ENCODE measurements at regions not wholly inside any gene's neighbourhood (a gene's known extent, or its start where the extent isn't known, plus 50 kb on each side); places are given as distances from the start of the nearest gene placed in this dataset.

GRCh38 chr9:110115341-110115820, 92.6 kb downstream of the C9orf152 start:
- H3K9me3 Mint-ChIP-seq: no peaks in the 10 kb centered on the region
- no peaks in the 10 kb centered on the region for H3K27me3 Mint-ChIP-seq (ENCODE audit: low read depth)
- H3K27ac Mint-ChIP-seq: peak overlapping the region; percentile 94; the same call in 1 of the 2 replicates
- no peak overlapping the region for H3K4me3 Mint-ChIP-seq
- no peak for ATAC-seq
- ChIA-PET CTCF (interaction anchor here (1.0 kb wide), 1 partner anchor 27 kb away, joined by 4 read pairs; no protein-coding TSS in a partner anchor), POLR2A (no interaction called here)
- no peak for DNase-seq (ENCODE audit: low spot score)
- H3K4me1 Mint-ChIP-seq: peaks cover 73% of the 10 kb centered on the region
- H3K36me3 Mint-ChIP-seq: no peaks in the 10 kb centered on the region
- TF ChIP-seq ESRRA (CRISPR knock-in tag; IDR thresholded peaks at IDR 0.05; ENCODE audit: borderline replicate concordance) (no peak), GABPB1 (CRISPR knock-in tag; IDR thresholded peaks at IDR 0.05) (no peak), NFE2L1 (CRISPR knock-in tag; IDR thresholded peaks at IDR 0.05) (no peak), NR2C2 (CRISPR knock-in tag; IDR thresholded peaks at IDR 0.05) (no peak), PRRX2 (CRISPR knock-in tag; IDR thresholded peaks at IDR 0.05) (no peak), MYBL2 (CRISPR knock-in tag; IDR thresholded peaks at IDR 0.05) (no peak), ZNF671 (CRISPR knock-in tag; IDR thresholded peaks at IDR 0.05) (no peak), HMGA2 (CRISPR knock-in tag; IDR thresholded peaks at IDR 0.05) (no peak), FOXK1 (CRISPR knock-in tag; IDR thresholded peaks at IDR 0.05) (no peak), ETV6 (CRISPR knock-in tag; IDR thresholded peaks at IDR 0.05) (no peak), ATF1 (CRISPR knock-in tag; IDR thresholded peaks at IDR 0.05) (no peak), NFYB (CRISPR knock-in tag; conservative IDR thresholded peaks at IDR 0.05; ENCODE audit: low read depth) (no peak), JUN (CRISPR knock-in tag; IDR thresholded peaks at IDR 0.05) (no peak), EMX1 (CRISPR knock-in tag; IDR thresholded peaks at IDR 0.05) (no peak), AR (CRISPR knock-in tag; IDR thresholded peaks at IDR 0.05) (no peak), NFATC4 (CRISPR knock-in tag; IDR thresholded peaks at IDR 0.05) (no peak)
- TF ChIP-seq, protein P1, sequence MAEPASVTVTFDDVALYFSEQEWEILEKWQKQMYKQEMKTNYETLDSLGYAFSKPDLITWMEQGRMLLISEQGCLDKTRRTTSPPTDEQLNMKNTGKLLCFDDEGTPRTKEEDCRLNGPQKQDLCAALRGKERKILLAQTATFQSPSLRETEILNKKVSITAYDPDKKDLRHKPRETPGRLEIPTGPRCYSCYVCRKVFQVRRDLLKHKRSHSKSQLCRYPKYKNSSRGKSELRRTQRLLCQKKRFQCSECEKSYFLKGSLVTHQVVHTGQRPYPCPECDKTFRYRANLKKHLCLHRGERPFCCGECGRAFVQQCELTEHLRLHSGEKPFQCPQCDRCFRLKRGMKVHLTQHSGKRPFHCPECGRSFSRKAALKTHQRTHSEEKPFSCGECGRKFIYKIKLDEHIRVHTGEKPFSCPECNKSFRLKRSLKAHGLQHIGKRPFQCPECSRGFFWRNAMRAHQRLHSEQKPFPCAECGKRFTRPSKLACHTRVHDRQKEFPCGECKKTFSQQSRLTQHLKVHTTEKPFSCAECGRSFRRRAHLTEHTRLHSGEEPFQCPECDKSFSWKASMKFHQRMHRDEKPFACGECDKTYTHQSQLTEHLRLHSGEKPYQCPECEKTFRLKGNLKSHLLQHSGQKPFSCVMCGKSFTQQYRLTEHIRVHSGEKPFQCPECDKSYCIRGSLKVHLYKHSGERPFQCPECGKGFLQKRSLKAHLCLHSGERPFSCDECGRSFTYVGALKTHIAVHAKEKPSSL (CRISPR knock-in tag; conservative IDR thresholded peaks at IDR 0.05): no peak
- TF ChIP-seq, protein P2, sequence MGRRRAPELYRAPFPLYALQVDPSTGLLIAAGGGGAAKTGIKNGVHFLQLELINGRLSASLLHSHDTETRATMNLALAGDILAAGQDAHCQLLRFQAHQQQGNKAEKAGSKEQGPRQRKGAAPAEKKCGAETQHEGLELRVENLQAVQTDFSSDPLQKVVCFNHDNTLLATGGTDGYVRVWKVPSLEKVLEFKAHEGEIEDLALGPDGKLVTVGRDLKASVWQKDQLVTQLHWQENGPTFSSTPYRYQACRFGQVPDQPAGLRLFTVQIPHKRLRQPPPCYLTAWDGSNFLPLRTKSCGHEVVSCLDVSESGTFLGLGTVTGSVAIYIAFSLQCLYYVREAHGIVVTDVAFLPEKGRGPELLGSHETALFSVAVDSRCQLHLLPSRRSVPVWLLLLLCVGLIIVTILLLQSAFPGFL (CRISPR knock-in tag; IDR thresholded peaks at IDR 0.05; ENCODE audit: borderline replicate concordance): no peak

DNA sequence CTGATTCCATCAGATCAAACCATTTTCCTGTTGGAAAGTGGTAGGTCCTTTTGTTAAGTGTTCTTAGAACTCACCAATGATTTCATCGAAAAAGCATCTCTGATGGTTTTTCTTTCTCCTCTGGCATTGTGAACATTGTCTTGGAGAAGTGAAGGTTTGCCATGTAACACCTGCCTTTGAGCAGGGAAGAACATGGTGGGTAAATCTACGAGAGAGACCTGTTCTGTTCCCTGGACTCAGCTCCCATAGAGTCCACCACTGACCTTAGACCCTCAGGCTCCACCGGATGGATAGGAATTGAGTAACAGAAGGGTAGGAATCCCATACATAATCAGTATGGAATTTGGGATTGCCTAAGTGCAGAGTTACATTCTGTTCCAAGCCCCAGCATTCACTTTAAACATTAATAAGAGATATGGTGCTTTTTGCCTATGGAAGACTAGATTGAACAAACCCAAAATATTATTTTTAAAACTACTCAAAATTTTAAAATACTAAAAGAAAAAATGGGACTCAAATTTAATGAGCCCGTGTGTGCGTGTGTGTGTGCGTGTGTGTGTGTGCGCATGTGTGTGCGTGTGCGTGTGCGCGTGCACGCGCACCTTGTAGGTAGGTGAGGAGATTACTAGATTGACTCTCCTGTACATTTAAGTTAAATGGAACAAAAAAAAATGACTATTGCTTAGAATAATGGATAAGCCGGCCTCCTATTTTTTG, 92.0 kb downstream of the C9orf152 start:
- H3K4me1 Mint-ChIP-seq: peaks cover 75% of the 10 kb centered on the region
- ChIA-PET POLR2A (no interaction called here), CTCF (no interaction called here)
- no peak for ATAC-seq
- H3K36me3 Mint-ChIP-seq: no peaks in the 10 kb centered on the region
- H3K4me3 Mint-ChIP-seq: no peak overlapping the region
- no peak for DNase-seq (ENCODE audit: low spot score)
- H3K27me3 Mint-ChIP-seq (ENCODE audit: low read depth): no peaks in the 10 kb centered on the region
- H3K9me3 Mint-ChIP-seq: no peaks in the 10 kb centered on the region
- H3K27ac Mint-ChIP-seq: peak overlapping the region; percentile 74
- no peak for TF ChIP-seq ZNF671 (CRISPR knock-in tag; IDR thresholded peaks at IDR 0.05)
- TF ChIP-seq SP1 (CRISPR knock-in tag; conservative IDR thresholded peaks at IDR 0.05): no peak
- TF ChIP-seq JUN (CRISPR knock-in tag; IDR thresholded peaks at IDR 0.05): no peak
- no peak for TF ChIP-seq FOXP1 (CRISPR knock-in tag; IDR thresholded peaks at IDR 0.05; ENCODE audit: borderline replicate concordance)
- TF ChIP-seq AR (CRISPR knock-in tag; IDR thresholded peaks at IDR 0.05): no peak
- TF ChIP-seq ZNF317 (CRISPR knock-in tag; IDR thresholded peaks at IDR 0.05; ENCODE audit: borderline replicate concordance, low read depth): no peak
- TF ChIP-seq, protein P1 (CRISPR knock-in tag; conservative IDR thresholded peaks at IDR 0.05): no peak
- TF ChIP-seq FOXP4 (CRISPR knock-in tag; IDR thresholded peaks at IDR 0.05): no peak
- no peak for TF ChIP-seq PRRX2 (CRISPR knock-in tag; IDR thresholded peaks at IDR 0.05)

All from WTC11 (cell line).